ENCODE measurements at regions not wholly inside any gene's neighbourhood (a gene's known extent, or its start where the extent isn't known, plus 50 kb on each side); places are given as distances from the start of the nearest gene placed in this dataset.

GRCh38 chr21:36542312-36543101, 62.6 kb upstream of the CLDN14 start:
- ATAC-seq (ENCODE audit: low FRiP score) (no peak), DNase-seq (no peak)
- Histone ChIP-seq H3K9me3 (ENCODE audit: control insufficient read depth, low read length) (no peaks in the 10 kb centered on the region), H3K4me1 (ENCODE audit: control insufficient read depth in 1 of 2, insufficient read depth in 2 of 2, low read length in 2 of 2) (no peaks in the 10 kb centered on the region), H3K27me3 (ENCODE audit: control insufficient read depth in 1 of 2, insufficient read depth in 2 of 2, low read length in 1 of 2) (no peaks in the 10 kb centered on the region), H3K36me3 (ENCODE audit: control insufficient read depth in 1 of 2, insufficient read depth in 2 of 2, low read length in 1 of 2) (no peaks in the 10 kb centered on the region), H3K27ac (ENCODE audit: low read depth in 1 of 2, low read length in 2 of 2) (no peak overlapping the region), H3K4me3 (ENCODE audit: low read length in 2 of 2) (no peak overlapping the region)
- WGBS, 2 donors: 10 to 11% methylated on average over 32 to 34 of the region's 34 CpGs
- intact Hi-C loops (cut with DNase I): no loop called here

DNA sequence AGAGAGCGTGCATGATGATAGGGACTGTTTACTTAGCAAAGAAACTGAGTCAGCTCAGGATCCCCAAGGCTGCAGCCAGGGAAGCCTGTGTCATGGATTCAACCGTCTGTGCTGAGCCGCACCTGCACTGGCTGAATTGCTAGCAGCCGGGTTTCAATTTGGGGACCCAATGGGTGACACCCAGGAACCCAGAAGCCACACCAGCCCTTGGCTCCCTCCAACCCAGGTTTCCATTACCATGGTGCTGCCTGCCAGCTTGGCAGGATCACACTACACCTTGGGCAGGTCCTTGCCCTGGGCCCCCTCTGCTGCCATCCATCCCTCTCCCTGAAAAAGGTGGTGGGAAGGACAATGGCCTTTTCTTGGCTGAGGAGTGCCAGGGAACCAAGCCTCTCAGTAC, 64.0 kb upstream of the CLDN14 start:
- peaks cover 0 to 1% of the 10 kb centered on the region in 2 donors for H3K27me3 ChIP-seq (ENCODE audit: control insufficient read depth in 1 of 2, insufficient read depth in 2 of 2, low read length in 1 of 2)
- H3K4me1 ChIP-seq (ENCODE audit: control insufficient read depth in 1 of 2, insufficient read depth in 2 of 2, low read length in 2 of 2): no peaks in the 10 kb centered on the region
- intact Hi-C loops (cut with DNase I): no loop called here
- ATAC-seq (ENCODE audit: low FRiP score) (no peak), DNase-seq (no peak)
- H3K4me3 ChIP-seq (ENCODE audit: low read length in 2 of 2): no peak overlapping the region
- no peaks in the 10 kb centered on the region for H3K36me3 ChIP-seq (ENCODE audit: control insufficient read depth in 1 of 2, insufficient read depth in 2 of 2, low read length in 1 of 2)
- H3K9me3 ChIP-seq (ENCODE audit: control insufficient read depth, low read length): no peaks in the 10 kb centered on the region
- H3K27ac ChIP-seq (ENCODE audit: low read depth in 1 of 2, low read length in 2 of 2): no peak overlapping the region
- 83 to 90% methylated on average over 4 of the region's 4 CpGs for WGBS, 2 donors

GRCh38 chr21:36544545-36544944, 64.6 kb upstream of the CLDN14 start:
- H3K9me3 ChIP-seq (ENCODE audit: control insufficient read depth, low read length): no peaks in the 10 kb centered on the region
- peaks cover 0 to 1% of the 10 kb centered on the region in 2 donors for H3K27me3 ChIP-seq (ENCODE audit: control insufficient read depth in 1 of 2, insufficient read depth in 2 of 2, low read length in 1 of 2)
- no peak overlapping the region for H3K4me3 ChIP-seq (ENCODE audit: low read length in 2 of 2)
- DNase-seq (no peak), ATAC-seq (ENCODE audit: low FRiP score) (no peak)
- intact Hi-C loops (cut with DNase I): no loop called here
- no peaks in the 10 kb centered on the region for H3K36me3 ChIP-seq (ENCODE audit: control insufficient read depth in 1 of 2, insufficient read depth in 2 of 2, low read length in 1 of 2)
- WGBS, 2 donors: 25 to 40% methylated on average over 9 of the region's 9 CpGs
- H3K27ac ChIP-seq (ENCODE audit: low read depth in 1 of 2, low read length in 2 of 2): no peak overlapping the region
- no peaks in the 10 kb centered on the region for H3K4me1 ChIP-seq (ENCODE audit: control insufficient read depth in 1 of 2, insufficient read depth in 2 of 2, low read length in 2 of 2)

- Histone ChIP-seq H3K36me3 (ENCODE audit: control insufficient read depth in 1 of 2, insufficient read depth in 2 of 2, low read length in 1 of 2) (no peaks in the 10 kb centered on the region), H3K9me3 (ENCODE audit: control insufficient read depth, low read length) (no peaks in the 10 kb centered on the region), H3K27me3 (ENCODE audit: control insufficient read depth in 1 of 2, insufficient read depth in 2 of 2, low read length in 1 of 2) (peaks cover 0 to 1% of the 10 kb centered on the region in 2 donors), H3K4me1 (ENCODE audit: control insufficient read depth in 1 of 2, insufficient read depth in 2 of 2, low read length in 2 of 2) (no peaks in the 10 kb centered on the region), H3K4me3 (ENCODE audit: low read length in 2 of 2) (no peak overlapping the region), H3K27ac (ENCODE audit: low read depth in 1 of 2, low read length in 2 of 2) (no peak overlapping the region)
- DNase-seq: no peak
- no peak for ATAC-seq (ENCODE audit: low FRiP score)
- 61 to 64% methylated on average over 6 of the region's 6 CpGs for WGBS, 2 donors
- intact Hi-C loops (cut with DNase I): no loop called here
Measured at GRCh38 chr21:36545776-36546511, 66.0 kb upstream of the CLDN14 start.

DNA sequence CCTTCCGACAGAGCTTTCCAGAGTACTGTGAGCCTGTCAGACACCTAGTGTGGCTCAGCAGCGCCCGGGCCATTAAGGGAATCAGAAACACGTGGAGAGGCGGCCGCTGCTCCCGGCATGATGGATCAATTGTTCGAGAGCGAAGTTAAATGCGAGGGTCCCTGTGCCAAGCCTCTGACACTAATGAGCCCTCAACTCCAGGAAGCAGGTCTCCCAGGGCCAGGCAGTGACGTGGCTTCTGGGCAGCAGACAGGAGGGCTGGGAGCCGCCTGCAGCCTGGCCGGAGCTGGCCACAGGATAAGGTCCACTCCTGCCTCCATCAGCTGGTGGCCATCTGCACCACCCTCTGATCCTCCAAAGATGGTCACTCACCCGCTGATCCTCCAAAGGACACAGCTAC, 67.5 kb upstream of the CLDN14 start:
- no peaks in the 10 kb centered on the region for H3K4me1 ChIP-seq (ENCODE audit: control insufficient read depth in 1 of 2, insufficient read depth in 2 of 2, low read length in 2 of 2)
- no peak overlapping the region for H3K27ac ChIP-seq (ENCODE audit: low read depth in 1 of 2, low read length in 2 of 2)
- ATAC-seq (ENCODE audit: low FRiP score) (no peak), DNase-seq (no peak)
- peaks cover 0 to 1% of the 10 kb centered on the region in 2 donors for H3K27me3 ChIP-seq (ENCODE audit: control insufficient read depth in 1 of 2, insufficient read depth in 2 of 2, low read length in 1 of 2)
- intact Hi-C loops (cut with DNase I): no loop called here
- WGBS, 2 donors: 68 to 72% methylated on average over 14 of the region's 14 CpGs
- H3K36me3 ChIP-seq (ENCODE audit: control insufficient read depth in 1 of 2, insufficient read depth in 2 of 2, low read length in 1 of 2): no peaks in the 10 kb centered on the region
- no peaks in the 10 kb centered on the region for H3K9me3 ChIP-seq (ENCODE audit: control insufficient read depth, low read length)
- H3K4me3 ChIP-seq (ENCODE audit: low read length in 2 of 2): no peak overlapping the region

- Histone ChIP-seq H3K27ac (ENCODE audit: low read depth in 1 of 2, low read length in 2 of 2) (no peak overlapping the region), H3K4me1 (ENCODE audit: control insufficient read depth in 1 of 2, insufficient read depth in 2 of 2, low read length in 2 of 2) (no peaks in the 10 kb centered on the region), H3K4me3 (ENCODE audit: low read length in 2 of 2) (no peak overlapping the region), H3K27me3 (ENCODE audit: control insufficient read depth in 1 of 2, insufficient read depth in 2 of 2, low read length in 1 of 2) (peaks cover 0 to 1% of the 10 kb centered on the region in 2 donors), H3K9me3 (ENCODE audit: control insufficient read depth, low read length) (no peaks in the 10 kb centered on the region), H3K36me3 (ENCODE audit: control insufficient read depth in 1 of 2, insufficient read depth in 2 of 2, low read length in 1 of 2) (no peaks in the 10 kb centered on the region)
- WGBS, 2 donors: 44 to 49% methylated on average over 3 of the region's 3 CpGs
- no peak for ATAC-seq (ENCODE audit: low FRiP score)
- intact Hi-C loops (cut with DNase I): no loop called here
- DNase-seq: no peak
Measured at GRCh38 chr21:36548866-36549265, 68.9 kb upstream of the CLDN14 start.

GRCh38 chr21:36549470-36549869, 69.5 kb upstream of the CLDN14 start:
- peaks cover 0 to 1% of the 10 kb centered on the region in 2 donors for H3K27me3 ChIP-seq (ENCODE audit: control insufficient read depth in 1 of 2, insufficient read depth in 2 of 2, low read length in 1 of 2)
- H3K4me1 ChIP-seq (ENCODE audit: control insufficient read depth in 1 of 2, insufficient read depth in 2 of 2, low read length in 2 of 2): no peaks in the 10 kb centered on the region
- no peak overlapping the region for H3K27ac ChIP-seq (ENCODE audit: low read depth in 1 of 2, low read length in 2 of 2)
- no peak overlapping the region for H3K4me3 ChIP-seq (ENCODE audit: low read length in 2 of 2)
- WGBS, 2 donors: 74 to 76% methylated on average over 7 of the region's 7 CpGs
- intact Hi-C loops (cut with DNase I): no loop called here
- H3K9me3 ChIP-seq (ENCODE audit: control insufficient read depth, low read length): no peaks in the 10 kb centered on the region
- no peak for ATAC-seq (ENCODE audit: low FRiP score)
- H3K36me3 ChIP-seq (ENCODE audit: control insufficient read depth in 1 of 2, insufficient read depth in 2 of 2, low read length in 1 of 2): no peaks in the 10 kb centered on the region
- no peak for DNase-seq

GRCh38 chr21:36550761-36551160, 70.8 kb upstream of the CLDN14 start:
- Histone ChIP-seq H3K9me3 (ENCODE audit: control insufficient read depth, low read length) (no peaks in the 10 kb centered on the region), H3K4me3 (ENCODE audit: low read length in 2 of 2) (no peak overlapping the region), H3K36me3 (ENCODE audit: control insufficient read depth in 1 of 2, insufficient read depth in 2 of 2, low read length in 1 of 2) (no peaks in the 10 kb centered on the region), H3K27me3 (ENCODE audit: control insufficient read depth in 1 of 2, insufficient read depth in 2 of 2, low read length in 1 of 2) (peaks cover 0 to 1% of the 10 kb centered on the region in 2 donors), H3K4me1 (ENCODE audit: control insufficient read depth in 1 of 2, insufficient read depth in 2 of 2, low read length in 2 of 2) (no peaks in the 10 kb centered on the region), H3K27ac (ENCODE audit: low read depth in 1 of 2, low read length in 2 of 2) (no peak overlapping the region)
- ATAC-seq (ENCODE audit: low FRiP score): no peak
- peak in 1 of 2 donors; percentile 81 for DNase-seq
- intact Hi-C loops (cut with DNase I): no loop called here
- 56 to 66% methylated on average over 7 of the region's 7 CpGs for WGBS, 2 donors

GRCh38 chr21:36551321-36551720, 71.4 kb upstream of the CLDN14 start:
- Histone ChIP-seq H3K27me3 (ENCODE audit: control insufficient read depth in 1 of 2, insufficient read depth in 2 of 2, low read length in 1 of 2) (peaks cover 0 to 1% of the 10 kb centered on the region in 2 donors), H3K4me3 (ENCODE audit: low read length in 2 of 2) (no peak overlapping the region), H3K27ac (ENCODE audit: low read depth in 1 of 2, low read length in 2 of 2) (no peak overlapping the region), H3K9me3 (ENCODE audit: control insufficient read depth, low read length) (no peaks in the 10 kb centered on the region), H3K36me3 (ENCODE audit: control insufficient read depth in 1 of 2, insufficient read depth in 2 of 2, low read length in 1 of 2) (no peaks in the 10 kb centered on the region), H3K4me1 (ENCODE audit: control insufficient read depth in 1 of 2, insufficient read depth in 2 of 2, low read length in 2 of 2) (no peaks in the 10 kb centered on the region)
- WGBS, 2 donors: 54 to 78% methylated on average over 4 of the region's 4 CpGs
- no peak for DNase-seq
- ATAC-seq (ENCODE audit: low FRiP score): no peak
- intact Hi-C loops (cut with DNase I): no loop called here

All from aorta (tissue), 5 donors.